ENCODE measurements at regions not wholly inside any gene's neighbourhood (a gene's known extent, or its start where the extent isn't known, plus 50 kb on each side); places are given as distances from the start of the nearest gene placed in this dataset.

- Histone ChIP-seq H3K27me3 (ENCODE audit: control insufficient read depth in 2 of 2, insufficient read depth in 1 of 2, low read length in 1 of 2) (no peaks in the 10 kb centered on the region), H3K27ac (ENCODE audit: low read depth in 1 of 2, low read length in 1 of 2) (no peak overlapping the region), H3K4me3 (ENCODE audit: low read length in 2 of 2) (no peak overlapping the region), H3K4me1 (ENCODE audit: control insufficient read depth in 2 of 2, insufficient read depth in 2 of 2, low read length in 2 of 2) (no peaks in the 10 kb centered on the region), H3K36me3 (ENCODE audit: control insufficient read depth in 2 of 2, insufficient read depth in 2 of 2, low read length in 1 of 2) (no peaks in the 10 kb centered on the region), H3K9me3 (ENCODE audit: control insufficient read depth in 2 of 2, insufficient read depth in 1 of 2, low read length in 1 of 2) (no peaks in the 10 kb centered on the region)
- no peak for DNase-seq (ENCODE audit: low read depth in 6 of 9, low spot score in 9 of 9)
Measured at GRCh38 chr6:128574402-128574801, 54.0 kb upstream of the PTPRK start.

GRCh38 chr6:128573036-128573435, 52.6 kb upstream of the PTPRK start:
- WGBS, result 98% methylated on average over 8 of the region's 8 CpGs
- no peak for DNase-seq (ENCODE audit: low read depth in 6 of 9, low spot score in 9 of 9)
- H3K36me3 ChIP-seq (ENCODE audit: control insufficient read depth in 2 of 2, insufficient read depth in 2 of 2, low read length in 1 of 2), result no peaks in the 10 kb centered on the region
- H3K4me1 ChIP-seq (ENCODE audit: control insufficient read depth in 2 of 2, insufficient read depth in 2 of 2, low read length in 2 of 2), result no peaks in the 10 kb centered on the region
- no peaks in the 10 kb centered on the region for H3K9me3 ChIP-seq (ENCODE audit: control insufficient read depth in 2 of 2, insufficient read depth in 1 of 2, low read length in 1 of 2)
- no peak overlapping the region for H3K27ac ChIP-seq (ENCODE audit: low read depth in 1 of 2, low read length in 1 of 2)
- H3K27me3 ChIP-seq (ENCODE audit: control insufficient read depth in 2 of 2, insufficient read depth in 1 of 2, low read length in 1 of 2), result no peaks in the 10 kb centered on the region
- no peak overlapping the region for H3K4me3 ChIP-seq (ENCODE audit: low read length in 2 of 2)

GRCh38 chr6:128572294-128572693, 51.9 kb upstream of the PTPRK start:
- H3K27me3 ChIP-seq (ENCODE audit: control insufficient read depth in 2 of 2, insufficient read depth in 1 of 2, low read length in 1 of 2), result no peaks in the 10 kb centered on the region
- no peak overlapping the region for H3K4me3 ChIP-seq (ENCODE audit: low read length in 2 of 2)
- no peaks in the 10 kb centered on the region for H3K9me3 ChIP-seq (ENCODE audit: control insufficient read depth in 2 of 2, insufficient read depth in 1 of 2, low read length in 1 of 2)
- no peaks in the 10 kb centered on the region for H3K36me3 ChIP-seq (ENCODE audit: control insufficient read depth in 2 of 2, insufficient read depth in 2 of 2, low read length in 1 of 2)
- H3K4me1 ChIP-seq (ENCODE audit: control insufficient read depth in 2 of 2, insufficient read depth in 2 of 2, low read length in 2 of 2), result no peaks in the 10 kb centered on the region
- WGBS, result 88% methylated on average over 1 of the region's 1 CpG
- no peak overlapping the region for H3K27ac ChIP-seq (ENCODE audit: low read depth in 1 of 2, low read length in 1 of 2)
- no peak for DNase-seq (ENCODE audit: low read depth in 6 of 9, low spot score in 9 of 9)

GRCh38 chr6:128570680-128571063, 50.3 kb upstream of the PTPRK start:
- no peaks in the 10 kb centered on the region for H3K9me3 ChIP-seq (ENCODE audit: control insufficient read depth in 2 of 2, insufficient read depth in 1 of 2, low read length in 1 of 2)
- no peaks in the 10 kb centered on the region for H3K36me3 ChIP-seq (ENCODE audit: control insufficient read depth in 2 of 2, insufficient read depth in 2 of 2, low read length in 1 of 2)
- H3K27ac ChIP-seq (ENCODE audit: low read depth in 1 of 2, low read length in 1 of 2), result no peak overlapping the region
- H3K4me3 ChIP-seq (ENCODE audit: low read length in 2 of 2), result no peak overlapping the region
- DNase-seq (ENCODE audit: low read depth in 6 of 9, low spot score in 9 of 9), result no peak
- 94% methylated on average over 3 of the region's 3 CpGs for WGBS
- no peaks in the 10 kb centered on the region for H3K4me1 ChIP-seq (ENCODE audit: control insufficient read depth in 2 of 2, insufficient read depth in 2 of 2, low read length in 2 of 2)
- no peaks in the 10 kb centered on the region for H3K27me3 ChIP-seq (ENCODE audit: control insufficient read depth in 2 of 2, insufficient read depth in 1 of 2, low read length in 1 of 2)

GRCh38 chr6:128569732-128570679, 49.6 kb upstream of the PTPRK start:
- Histone ChIP-seq H3K4me3 (ENCODE audit: low read length in 2 of 2) (no peak overlapping the region), H3K27ac (ENCODE audit: low read depth in 1 of 2, low read length in 1 of 2) (no peak overlapping the region), H3K4me1 (ENCODE audit: control insufficient read depth in 2 of 2, insufficient read depth in 2 of 2, low read length in 2 of 2) (no peaks in the 10 kb centered on the region), H3K36me3 (ENCODE audit: control insufficient read depth in 2 of 2, insufficient read depth in 2 of 2, low read length in 1 of 2) (no peaks in the 10 kb centered on the region), H3K27me3 (ENCODE audit: control insufficient read depth in 2 of 2, insufficient read depth in 1 of 2, low read length in 1 of 2) (no peaks in the 10 kb centered on the region), H3K9me3 (ENCODE audit: control insufficient read depth in 2 of 2, insufficient read depth in 1 of 2, low read length in 1 of 2) (no peaks in the 10 kb centered on the region)
- 76% methylated on average over 5 of the region's 5 CpGs for WGBS
- no peak for DNase-seq (ENCODE audit: low read depth in 6 of 9, low spot score in 9 of 9)
